ENCODE measurements at regions not wholly inside any gene's neighbourhood (a gene's known extent, or its start where the extent isn't known, plus 50 kb on each side); places are given as distances from the start of the nearest gene placed in this dataset.

- TF ChIP-seq EGR1 (IDR thresholded peaks at IDR 0.05): no peak
- TF ChIP-seq, protein P1, sequence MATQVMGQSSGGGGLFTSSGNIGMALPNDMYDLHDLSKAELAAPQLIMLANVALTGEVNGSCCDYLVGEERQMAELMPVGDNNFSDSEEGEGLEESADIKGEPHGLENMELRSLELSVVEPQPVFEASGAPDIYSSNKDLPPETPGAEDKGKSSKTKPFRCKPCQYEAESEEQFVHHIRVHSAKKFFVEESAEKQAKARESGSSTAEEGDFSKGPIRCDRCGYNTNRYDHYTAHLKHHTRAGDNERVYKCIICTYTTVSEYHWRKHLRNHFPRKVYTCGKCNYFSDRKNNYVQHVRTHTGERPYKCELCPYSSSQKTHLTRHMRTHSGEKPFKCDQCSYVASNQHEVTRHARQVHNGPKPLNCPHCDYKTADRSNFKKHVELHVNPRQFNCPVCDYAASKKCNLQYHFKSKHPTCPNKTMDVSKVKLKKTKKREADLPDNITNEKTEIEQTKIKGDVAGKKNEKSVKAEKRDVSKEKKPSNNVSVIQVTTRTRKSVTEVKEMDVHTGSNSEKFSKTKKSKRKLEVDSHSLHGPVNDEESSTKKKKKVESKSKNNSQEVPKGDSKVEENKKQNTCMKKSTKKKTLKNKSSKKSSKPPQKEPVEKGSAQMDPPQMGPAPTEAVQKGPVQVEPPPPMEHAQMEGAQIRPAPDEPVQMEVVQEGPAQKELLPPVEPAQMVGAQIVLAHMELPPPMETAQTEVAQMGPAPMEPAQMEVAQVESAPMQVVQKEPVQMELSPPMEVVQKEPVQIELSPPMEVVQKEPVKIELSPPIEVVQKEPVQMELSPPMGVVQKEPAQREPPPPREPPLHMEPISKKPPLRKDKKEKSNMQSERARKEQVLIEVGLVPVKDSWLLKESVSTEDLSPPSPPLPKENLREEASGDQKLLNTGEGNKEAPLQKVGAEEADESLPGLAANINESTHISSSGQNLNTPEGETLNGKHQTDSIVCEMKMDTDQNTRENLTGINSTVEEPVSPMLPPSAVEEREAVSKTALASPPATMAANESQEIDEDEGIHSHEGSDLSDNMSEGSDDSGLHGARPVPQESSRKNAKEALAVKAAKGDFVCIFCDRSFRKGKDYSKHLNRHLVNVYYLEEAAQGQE (IDR thresholded peaks at IDR 0.05; ENCODE audit: low read depth): no peak
- TF ChIP-seq EP300 (IDR thresholded peaks at IDR 0.05; ENCODE audit: borderline replicate concordance): no peak
- TF ChIP-seq USF1 (IDR thresholded peaks at IDR 0.05): no peak
- no peak for TF ChIP-seq TAF1 (IDR thresholded peaks at IDR 0.05; ENCODE audit: low read depth)
- TF ChIP-seq, protein P2, sequence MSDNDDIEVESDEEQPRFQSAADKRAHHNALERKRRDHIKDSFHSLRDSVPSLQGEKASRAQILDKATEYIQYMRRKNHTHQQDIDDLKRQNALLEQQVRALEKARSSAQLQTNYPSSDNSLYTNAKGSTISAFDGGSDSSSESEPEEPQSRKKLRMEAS (IDR thresholded peaks at IDR 0.05): no peak
- no peak for TF ChIP-seq ZBTB7A (IDR thresholded peaks at IDR 0.05; ENCODE audit: low read depth)
- no peak for TF ChIP-seq CEBPB (IDR thresholded peaks at IDR 0.05)
- no peak for TF ChIP-seq RAD21 (IDR thresholded peaks at IDR 0.05; ENCODE audit: low read depth)
- TF ChIP-seq NFIC (IDR thresholded peaks at IDR 0.05): no peak
- no peak for TF ChIP-seq CREB1 (IDR thresholded peaks at IDR 0.05; ENCODE audit: low read depth)
- TF ChIP-seq TEAD4 (IDR thresholded peaks at IDR 0.05): no peak
These were observed 158.9 kb upstream of the SLC14A2 start for GRCh38 chr18:45456090-45457021.
